ENCODE measurements at regions not wholly inside any gene's neighbourhood (a gene's known extent, or its start where the extent isn't known, plus 50 kb on each side); places are given as distances from the start of the nearest gene placed in this dataset.
"Not testable (repeated sequence)": the region's sequence is repeated elsewhere in the genome, so short reads cannot be mapped to it uniquely, and the experiment has no call there.

DNA sequence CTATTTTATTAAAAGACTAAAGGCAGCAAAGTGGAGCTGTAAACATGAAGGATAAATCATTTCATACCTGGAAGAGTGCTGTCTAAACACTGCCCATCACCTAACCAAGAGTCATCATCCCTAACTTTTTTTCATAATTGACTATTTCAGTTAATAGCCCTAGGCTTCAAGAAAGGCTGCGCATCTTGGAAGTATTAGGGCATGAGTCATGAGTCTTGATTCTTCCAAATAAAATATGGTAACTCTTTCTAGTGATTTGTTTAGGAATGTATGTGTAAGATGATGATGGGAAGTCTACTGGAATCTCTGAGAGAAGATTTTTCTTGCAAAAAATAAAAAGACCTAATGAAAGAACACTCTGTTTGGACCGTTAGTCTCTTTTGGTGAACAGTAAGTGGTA is 207.7 kb upstream of the AHR start:
- TF ChIP-seq, protein P1, sequence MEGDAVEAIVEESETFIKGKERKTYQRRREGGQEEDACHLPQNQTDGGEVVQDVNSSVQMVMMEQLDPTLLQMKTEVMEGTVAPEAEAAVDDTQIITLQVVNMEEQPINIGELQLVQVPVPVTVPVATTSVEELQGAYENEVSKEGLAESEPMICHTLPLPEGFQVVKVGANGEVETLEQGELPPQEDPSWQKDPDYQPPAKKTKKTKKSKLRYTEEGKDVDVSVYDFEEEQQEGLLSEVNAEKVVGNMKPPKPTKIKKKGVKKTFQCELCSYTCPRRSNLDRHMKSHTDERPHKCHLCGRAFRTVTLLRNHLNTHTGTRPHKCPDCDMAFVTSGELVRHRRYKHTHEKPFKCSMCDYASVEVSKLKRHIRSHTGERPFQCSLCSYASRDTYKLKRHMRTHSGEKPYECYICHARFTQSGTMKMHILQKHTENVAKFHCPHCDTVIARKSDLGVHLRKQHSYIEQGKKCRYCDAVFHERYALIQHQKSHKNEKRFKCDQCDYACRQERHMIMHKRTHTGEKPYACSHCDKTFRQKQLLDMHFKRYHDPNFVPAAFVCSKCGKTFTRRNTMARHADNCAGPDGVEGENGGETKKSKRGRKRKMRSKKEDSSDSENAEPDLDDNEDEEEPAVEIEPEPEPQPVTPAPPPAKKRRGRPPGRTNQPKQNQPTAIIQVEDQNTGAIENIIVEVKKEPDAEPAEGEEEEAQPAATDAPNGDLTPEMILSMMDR (conservative IDR thresholded peaks at IDR 0.05): no peak
- H3K27ac ChIP-seq: no peak overlapping the region

DNA sequence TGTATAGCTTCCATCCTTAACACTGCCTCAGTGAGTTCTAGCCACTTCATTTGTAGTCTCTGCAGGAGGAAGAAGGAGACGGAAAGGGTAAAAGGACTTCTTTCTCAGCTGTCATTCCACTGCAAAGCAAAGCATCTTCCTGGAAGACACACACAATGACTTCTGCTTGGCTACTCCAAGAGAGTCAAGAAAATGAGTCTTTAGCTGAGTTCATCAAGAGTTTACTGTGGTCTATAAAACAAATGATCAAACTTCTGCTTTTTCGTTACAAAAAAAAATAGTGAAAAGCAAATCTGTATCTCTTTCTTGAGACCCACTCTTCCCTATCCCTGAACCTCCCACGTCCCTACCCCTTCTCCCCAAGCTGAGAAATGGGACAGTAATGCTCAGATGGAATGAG is 205.0 kb upstream of the AHR start:
- H3K27ac ChIP-seq: no peak overlapping the region
- TF ChIP-seq, protein P1 (conservative IDR thresholded peaks at IDR 0.05): no peak

DNA sequence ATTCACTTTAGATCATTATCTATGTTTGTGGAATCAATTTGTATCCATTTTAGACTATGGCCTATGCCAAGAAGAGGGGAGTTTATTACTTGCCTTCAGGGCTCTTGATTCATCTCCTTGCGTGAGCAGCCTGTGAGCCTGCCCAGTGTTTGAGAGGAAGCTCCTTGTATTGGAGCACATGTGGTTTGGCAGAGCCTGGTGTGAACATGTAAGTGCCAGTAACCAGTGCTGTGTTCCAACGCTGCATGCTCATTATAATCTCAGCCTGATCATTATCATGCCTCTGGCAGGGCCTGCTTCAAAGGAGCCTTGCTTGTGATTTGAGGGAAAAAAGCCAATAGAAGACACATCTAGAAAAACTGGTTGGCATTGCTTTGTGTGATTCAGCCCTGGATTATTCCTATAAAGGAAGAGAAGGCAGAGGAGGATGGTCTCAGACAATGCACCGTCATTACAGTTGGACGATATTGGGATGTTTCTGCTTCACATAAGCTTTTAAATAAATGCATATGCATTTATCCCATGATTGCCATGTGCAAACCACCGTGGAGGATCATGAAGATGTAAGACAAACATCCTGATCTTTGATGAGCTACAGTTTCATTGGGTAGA is 203.4 kb upstream of the AHR start:
- TF ChIP-seq, protein P1 (conservative IDR thresholded peaks at IDR 0.05): no peak

DNA sequence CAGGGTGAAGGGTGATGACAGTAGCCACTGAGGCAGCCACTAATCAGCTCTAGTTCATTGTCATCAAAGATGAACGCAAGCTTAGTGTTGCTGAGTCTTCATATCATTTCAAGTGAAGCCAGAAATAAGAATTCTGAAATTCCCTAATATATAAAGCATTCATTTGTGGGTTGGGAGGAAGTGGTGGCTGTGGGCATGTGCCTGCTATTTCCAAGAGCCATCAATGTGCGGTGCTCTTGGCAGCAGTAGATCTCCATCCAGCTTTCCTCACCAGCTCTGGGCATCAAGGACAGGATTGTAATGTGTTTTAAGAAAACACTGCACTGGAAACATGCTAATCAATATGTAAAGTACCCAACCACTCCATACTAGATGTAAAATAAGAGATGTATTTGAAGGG is 202.5 kb upstream of the AHR start:
- TF ChIP-seq, protein P1 (conservative IDR thresholded peaks at IDR 0.05): no peak

More for the DNA sequence above, 203.4 kb upstream of the AHR start:
- H3K27ac ChIP-seq: peak overlapping the region; percentile 5; the same call in 1 of the 2 replicates

DNA sequence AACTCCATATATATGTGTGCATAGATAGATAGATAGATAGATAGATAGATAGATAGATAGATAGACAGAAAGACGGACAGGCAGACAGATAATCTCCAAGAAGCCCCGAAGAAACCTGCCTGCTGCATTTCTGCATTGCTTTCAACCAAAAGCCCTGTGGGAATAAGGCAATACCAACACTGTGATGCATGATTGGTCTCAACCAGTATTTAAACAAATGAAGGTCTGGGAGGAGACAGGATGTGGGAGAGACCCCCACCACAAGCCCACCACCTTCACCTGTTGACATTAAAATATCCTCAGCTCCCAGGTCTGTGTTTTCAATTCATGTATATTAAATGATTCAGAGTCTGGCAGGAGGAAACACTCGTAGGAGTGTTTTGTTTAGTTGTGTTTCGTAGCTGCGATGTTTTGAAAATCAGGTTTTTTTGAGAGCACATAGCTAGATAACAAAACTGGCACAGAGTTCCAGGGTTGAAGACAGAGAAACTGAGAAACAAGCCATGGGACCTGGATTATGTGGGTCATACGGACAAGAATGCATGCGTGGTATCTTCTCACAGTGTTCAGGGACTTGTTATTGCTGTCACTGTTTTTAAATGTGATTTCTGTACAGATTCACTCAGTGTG is 200.7 kb upstream of the AHR start:
- no peak overlapping the region for H3K27ac ChIP-seq

More for the DNA sequence above, 202.5 kb upstream of the AHR start:
- no peak overlapping the region for H3K27ac ChIP-seq

DNA sequence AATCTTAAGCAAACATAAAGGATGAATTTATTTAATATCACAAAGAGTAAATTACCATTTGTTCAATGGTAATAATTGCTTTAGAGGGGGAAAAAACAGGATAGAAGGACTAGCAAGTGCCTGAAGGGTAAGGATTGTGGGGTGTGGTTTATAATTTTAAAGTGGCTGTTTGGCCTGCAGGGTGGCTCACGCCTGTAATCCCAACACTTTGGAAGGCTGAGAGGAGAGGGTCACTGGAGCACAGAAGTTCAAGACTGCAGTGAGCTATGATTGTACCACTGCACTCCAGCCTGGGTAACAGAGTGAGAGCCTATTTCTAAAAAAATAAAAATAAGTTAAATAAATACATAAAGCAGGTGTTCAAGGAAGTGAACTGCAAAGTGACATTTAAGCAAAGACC is 199.9 kb upstream of the AHR start:
- TF ChIP-seq, protein P1 (conservative IDR thresholded peaks at IDR 0.05): no peak
- no peak overlapping the region for H3K27ac ChIP-seq

More for the DNA sequence above, 200.7 kb upstream of the AHR start:
- TF ChIP-seq, protein P1 (conservative IDR thresholded peaks at IDR 0.05): no peak

DNA sequence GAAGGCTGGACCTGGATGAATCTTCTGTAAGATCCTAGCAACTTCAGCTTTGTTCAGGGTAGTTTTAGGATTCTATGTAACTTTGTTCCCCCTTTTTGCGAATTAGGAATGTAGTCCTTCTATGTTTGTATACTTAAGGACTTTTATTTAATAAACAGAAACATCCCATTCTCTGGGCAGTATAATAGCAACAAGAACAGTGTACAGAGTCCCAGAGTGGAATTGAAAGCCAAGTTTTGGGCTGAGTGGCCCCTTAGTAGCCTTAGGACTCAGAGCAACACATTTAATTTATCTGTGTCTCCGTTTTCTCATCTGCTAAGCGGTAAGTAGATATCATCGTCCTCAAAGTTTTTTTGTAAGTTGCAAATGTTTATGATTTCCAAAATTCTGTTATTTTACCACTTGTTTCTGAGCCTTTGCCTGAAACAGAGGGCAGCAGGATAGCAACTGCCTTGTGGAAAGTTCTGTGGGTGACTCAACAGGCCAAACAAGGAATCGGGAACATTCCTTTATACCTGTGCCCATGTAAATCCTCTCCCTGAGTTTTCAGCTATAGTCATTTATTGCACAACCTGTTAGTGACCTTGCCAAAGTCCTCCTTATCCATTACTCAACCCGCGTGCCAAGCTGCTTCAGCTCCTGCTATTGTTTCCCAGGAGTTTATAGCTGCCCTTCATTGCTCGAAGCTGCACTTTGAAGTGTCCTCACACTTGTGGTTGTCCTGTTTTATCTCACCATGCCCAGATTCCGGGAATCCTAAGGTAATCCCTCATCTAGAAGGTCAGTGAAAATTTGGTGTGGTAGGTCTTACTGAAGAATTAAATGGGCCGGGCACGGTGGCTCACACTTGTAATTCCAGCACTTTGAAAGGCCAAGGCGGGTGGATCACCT is 199.1 kb upstream of the AHR start:
- TF ChIP-seq, protein P1 (conservative IDR thresholded peaks at IDR 0.05): no peak
- H3K27ac ChIP-seq: no peak overlapping the region

DNA sequence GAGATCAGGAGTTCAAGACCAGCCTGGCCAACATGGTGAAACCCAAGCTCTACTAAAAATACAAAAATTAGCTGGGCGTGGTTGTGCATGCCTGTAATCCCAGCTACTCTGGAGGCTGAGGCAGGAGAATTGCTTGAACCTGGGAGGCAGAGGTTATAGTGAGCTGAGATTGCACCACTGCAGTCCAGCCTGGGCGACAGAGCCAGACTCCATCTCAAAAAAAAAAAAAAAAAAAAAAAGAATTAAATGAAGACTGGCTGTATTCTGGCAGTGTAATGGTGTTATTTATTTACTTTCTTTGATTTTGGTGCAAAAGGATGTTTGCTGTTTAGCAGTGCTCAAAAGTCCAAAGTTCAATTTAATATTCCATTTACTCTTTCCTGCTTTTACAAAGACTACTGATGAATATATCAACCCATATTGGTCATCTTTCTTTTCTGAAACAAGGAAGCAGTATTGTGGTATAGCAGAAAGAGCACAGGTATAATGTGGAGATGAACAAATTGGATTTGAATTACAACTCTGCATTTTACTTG is 198.4 kb upstream of the AHR start:
- H3K27ac ChIP-seq: not testable (repeated sequence)

Measured in VCaP (cell line).